ENCODE measurements at regions not wholly inside any gene's neighbourhood (a gene's known extent, or its start where the extent isn't known, plus 50 kb on each side); places are given as distances from the start of the nearest gene placed in this dataset.

- TF ChIP-seq CTCF (IDR thresholded peaks at IDR 0.05; ENCODE audit: poor library complexity) (no peak), EZH2 (IDR thresholded peaks at IDR 0.05; ENCODE audit: borderline replicate concordance) (no peak), EZH2phosphoT487 (IDR thresholded peaks at IDR 0.05; ENCODE audit: low read depth, severe bottlenecking, unreplicated experiment) (no peak)
Observed at GRCh38 chr4:58961925-58962324, 1851.7 kb upstream of the IGFBP7 start.

All from hepatocyte (in vitro differentiated cells).